Ishikawa (cell line): ENCODE measurements at regions not wholly inside any gene's neighbourhood (a gene's known extent, or its start where the extent isn't known, plus 50 kb on each side); places are given as distances from the start of the nearest gene placed in this dataset.

Source experiments
- EP300 ChIP-seq: IDR thresholded peaks from 2 replicates; pipeline ENCODE4 v1.6.1; 2012; ENCODE audit warnings: borderline replicate concordance
- TAF1 ChIP-seq: IDR thresholded peaks from 2 replicates; pipeline ENCODE4 v1.6.1; 2012; ENCODE audit warnings: low read depth, mild to moderate bottlenecking
- TF ChIP-seq, protein P1 (sequence below): IDR thresholded peaks from 2 replicates; pipeline ENCODE4 v1.6.1; 2012

DNA sequence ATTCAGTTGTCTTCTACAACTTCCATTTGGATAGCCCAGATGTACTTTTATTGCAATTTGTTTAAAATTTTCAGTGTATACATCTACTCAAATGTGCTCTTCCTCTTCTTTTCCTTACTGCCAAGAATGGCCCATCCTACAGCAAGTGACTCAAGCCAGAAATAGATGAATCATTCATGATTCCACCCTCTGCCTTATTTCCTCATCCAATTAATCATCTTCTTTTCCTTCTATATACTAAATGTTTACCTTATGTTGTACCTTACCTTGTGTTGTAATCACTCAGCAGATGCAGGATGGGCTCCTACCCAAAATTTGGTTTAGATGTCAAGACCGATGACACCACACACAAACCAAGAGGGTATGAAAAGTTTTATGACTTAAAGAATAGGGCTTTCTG is 437.8 kb downstream of the GRXCR1 start:
- TF ChIP-seq TAF1 (no peak), EP300 (no peak)
- TF ChIP-seq, protein P1, sequence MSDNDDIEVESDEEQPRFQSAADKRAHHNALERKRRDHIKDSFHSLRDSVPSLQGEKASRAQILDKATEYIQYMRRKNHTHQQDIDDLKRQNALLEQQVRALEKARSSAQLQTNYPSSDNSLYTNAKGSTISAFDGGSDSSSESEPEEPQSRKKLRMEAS = no peak
